RPMI7951 (cell line): ENCODE measurements at regions not wholly inside any gene's neighbourhood (a gene's known extent, or its start where the extent isn't known, plus 50 kb on each side); places are given as distances from the start of the nearest gene placed in this dataset.
"Not testable (repeated sequence)": the region's sequence is repeated elsewhere in the genome, so short reads cannot be mapped to it uniquely, and the experiment has no call there.

Experiments
- DNase-seq: peaks from one replicate; pipeline ENCODE4 v3.0.0-alpha.2; 2012; ENCODE audit warnings: low read depth

DNA sequence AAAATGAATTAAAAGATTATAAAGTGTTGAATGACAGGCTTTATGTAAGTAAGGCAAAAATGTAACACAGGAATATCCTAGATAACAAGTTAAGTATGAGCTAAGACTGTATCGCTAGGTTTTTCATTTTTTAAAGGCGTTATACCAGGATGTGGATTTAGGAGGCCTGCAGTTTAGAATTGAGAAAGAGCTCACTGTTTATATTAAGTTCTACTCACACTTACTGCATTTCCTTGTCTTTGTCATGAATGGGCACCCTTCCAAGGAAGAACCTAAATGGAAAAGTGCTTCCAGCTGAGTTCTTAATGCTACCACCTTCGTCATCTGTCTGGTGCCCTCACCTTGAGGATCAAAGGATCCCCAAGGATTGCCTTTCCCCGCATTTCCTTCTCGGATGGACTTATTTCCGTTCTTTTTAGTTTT, 148.7 kb downstream of the SOX4 start:
- DNase-seq: peak; percentile 79

DNA sequence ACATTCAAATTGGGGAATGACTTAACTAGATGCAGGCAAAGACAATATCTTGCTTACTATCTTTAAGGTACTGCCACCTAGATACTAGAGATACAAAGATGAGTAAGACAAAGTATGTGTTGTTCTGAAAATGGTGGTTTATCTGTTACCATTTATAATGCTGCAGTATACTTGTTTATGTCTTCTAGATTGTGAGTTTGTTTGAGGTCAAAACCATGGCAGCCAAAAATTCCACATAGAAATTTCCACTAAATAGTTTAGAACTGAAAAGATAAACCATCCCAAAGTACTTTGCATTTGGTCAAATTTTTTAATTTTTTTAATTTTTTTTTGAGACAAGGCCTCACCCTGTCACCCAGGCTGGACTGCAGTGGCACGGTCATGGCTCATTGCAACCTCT, 150.8 kb downstream of the SOX4 start:
- no peak for DNase-seq

DNA sequence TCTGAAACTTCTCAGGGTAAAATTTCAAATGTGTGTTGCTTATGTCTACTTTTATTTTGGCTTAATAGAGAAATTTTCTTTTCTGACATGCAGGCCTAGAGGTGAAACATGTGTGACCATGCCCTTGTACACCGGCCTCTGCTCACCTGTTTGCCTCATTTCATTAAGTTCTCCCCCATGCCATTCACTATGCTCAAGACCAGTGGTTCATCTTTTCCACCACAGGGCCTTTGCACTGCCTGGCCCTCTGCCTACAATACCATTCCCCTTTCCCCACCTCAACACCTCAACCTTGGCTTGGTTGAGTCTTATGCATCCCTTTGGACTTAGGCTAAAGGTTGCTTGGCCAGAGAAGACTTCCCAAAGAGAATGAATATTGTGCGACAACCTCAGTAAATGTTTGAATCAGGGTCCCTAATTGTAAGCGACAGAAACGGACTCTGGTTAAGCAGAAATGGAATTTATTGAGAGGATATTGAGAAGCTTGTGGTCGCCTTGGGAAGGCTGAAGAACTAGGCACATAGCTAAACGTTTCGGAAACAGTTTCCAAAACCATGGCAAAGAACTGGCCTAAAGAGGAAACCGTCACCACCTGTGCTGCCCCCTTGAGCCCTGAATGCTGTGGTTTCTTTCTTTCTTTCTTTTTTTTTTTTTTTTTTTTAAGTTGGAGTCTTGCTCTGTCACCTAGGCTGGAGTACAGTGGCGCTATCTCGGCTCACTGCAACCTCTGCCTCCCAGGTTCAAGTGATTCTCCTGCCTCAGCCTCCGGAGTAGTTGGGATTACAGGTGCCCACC, 152.2 kb downstream of the SOX4 start:
- DNase-seq: no peak

DNA sequence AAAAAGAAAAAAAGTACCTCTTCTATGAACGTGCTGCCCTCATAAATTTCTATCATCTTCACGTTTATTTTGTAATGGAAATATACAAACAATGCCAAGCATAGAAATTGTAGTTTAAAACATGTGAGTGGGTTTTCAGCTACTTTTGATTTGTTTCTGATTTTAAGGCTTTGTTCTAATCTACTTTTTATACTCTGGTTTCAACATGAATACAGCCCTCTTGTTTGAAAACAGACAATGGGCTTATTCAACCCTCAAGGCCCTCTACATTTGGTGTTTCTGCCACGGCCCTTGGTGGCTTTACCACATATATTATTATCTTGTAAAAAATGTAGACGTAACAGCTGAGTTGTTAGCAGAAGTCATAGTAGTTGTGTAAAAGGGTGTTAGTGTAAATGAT, 153.9 kb downstream of the SOX4 start:
- DNase-seq: no peak

DNA sequence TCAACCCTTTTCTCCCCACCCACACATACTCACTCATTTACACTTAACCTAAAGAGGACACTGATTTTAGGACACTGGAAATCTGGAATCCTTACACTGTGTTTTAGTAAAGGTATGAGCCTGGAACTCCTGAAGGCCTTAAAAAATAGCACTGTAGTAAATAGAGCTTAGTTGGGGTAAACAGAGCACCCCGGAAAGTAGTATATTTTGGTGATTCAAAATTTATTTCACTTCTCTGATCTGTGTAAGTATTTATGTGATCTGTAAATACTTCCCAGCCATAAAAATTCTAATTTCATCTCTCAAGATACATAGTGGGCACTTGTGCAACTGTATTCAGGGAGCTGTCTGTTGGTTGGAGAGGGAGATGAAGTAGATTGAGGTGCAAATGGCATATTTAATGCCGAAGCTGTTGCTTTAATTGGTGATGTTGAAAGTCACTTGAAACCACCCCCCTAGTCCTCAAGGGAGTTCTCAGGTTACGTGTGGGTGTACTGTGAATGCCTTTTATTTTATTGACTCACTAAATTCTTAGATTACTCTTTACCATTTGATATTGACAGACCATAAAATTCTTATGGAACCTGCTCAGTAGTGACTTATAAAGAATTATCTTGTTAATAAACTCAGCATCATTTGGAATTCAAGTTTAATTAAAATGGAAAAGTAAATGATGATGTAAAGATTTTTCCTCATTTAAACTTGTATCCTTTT, 154.9 kb downstream of the SOX4 start:
- DNase-seq: no peak

DNA sequence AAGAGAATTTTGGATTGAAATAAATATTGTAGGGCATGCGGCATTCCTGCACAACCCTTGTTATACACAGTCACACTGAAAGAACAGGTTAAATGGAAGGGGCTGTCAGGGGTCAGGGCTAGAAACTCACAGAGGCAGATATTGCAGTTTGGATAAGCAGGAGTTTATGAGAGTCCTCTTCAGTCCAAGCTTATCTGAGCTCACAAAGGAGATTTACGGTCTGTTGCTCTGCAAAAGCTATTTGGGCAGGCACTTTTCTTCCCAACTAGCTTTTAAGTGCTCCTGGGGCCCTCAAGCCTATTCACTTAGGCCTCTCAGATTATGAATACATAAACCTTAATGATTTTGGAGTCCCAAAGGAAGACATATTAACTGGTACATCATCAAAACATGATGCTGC, 156.2 kb downstream of the SOX4 start:
- no peak for DNase-seq

DNA sequence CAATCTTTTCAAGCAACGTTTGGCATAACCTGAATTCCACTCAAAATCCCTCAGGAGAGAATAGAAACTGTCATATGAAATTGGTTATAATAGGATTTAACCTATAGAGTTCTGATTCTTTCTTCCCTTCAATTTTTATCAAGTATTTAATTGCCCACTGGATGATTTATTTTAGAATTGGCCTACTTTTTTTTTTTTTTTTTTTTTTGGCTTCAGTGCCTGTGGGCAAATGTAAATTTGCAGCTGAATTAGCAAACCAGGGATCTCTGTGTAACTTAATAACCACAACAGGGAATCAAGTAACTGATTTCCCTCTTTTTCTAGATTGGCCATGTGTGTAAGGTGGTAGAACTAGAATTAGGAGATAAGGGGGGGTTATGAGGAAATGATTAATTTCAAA, 157.0 kb downstream of the SOX4 start:
- no peak for DNase-seq

DNA sequence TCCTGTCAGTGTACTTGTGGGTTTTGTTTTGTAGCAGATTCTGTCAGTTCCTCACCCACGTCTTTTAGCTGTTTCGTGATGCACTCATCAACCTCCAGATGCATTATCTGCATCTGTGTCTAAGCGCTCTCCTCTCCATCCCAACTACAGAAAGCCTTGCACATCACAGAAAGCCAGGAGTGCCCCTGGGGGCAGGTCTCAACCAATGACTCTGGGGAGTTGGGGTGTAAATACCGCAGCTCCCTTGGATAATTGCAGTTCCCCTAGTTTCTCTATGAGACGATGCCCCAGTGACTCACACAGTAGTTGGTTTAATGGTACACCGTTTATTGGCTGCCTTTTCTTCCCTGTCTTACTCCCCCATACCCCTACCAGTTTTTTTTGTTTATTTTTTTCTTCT, 158.1 kb downstream of the SOX4 start:
- peak; percentile 67 for DNase-seq

DNA sequence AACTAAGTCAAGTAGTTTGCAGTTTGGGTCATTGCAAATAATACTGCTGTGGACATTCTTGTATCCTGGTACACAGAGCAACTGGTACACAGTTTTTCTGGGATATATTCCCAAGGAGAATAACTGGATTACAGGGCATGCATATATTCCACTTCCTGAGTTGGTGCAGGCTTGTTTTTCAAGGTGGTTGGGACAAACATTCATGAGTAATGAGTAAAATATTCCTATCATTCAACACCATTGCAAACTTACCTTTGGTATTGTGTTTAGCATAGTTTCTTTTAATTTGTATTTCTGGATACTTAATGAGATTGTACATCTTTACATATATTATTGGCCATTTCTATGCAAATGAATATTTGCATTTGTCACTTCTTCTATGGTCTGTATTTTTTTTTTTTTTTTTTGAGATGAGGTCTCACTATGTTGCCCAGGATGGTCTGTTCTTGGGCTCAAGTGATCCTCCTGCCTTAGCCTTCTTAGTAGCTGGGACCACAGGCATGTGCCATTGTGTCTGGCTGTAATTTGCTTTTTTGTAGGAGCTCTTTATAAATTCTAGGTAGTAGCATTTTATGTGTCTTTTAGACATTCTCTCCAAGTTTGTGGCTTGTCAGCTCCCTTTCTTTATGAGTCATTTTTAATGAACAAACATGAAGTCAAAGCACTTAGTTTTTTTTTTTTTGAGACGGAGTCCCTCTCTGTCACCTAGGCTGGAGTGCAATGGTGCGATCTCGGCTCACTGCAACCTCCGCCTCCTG, 158.7 kb downstream of the SOX4 start:
- DNase-seq: peak; percentile 45

DNA sequence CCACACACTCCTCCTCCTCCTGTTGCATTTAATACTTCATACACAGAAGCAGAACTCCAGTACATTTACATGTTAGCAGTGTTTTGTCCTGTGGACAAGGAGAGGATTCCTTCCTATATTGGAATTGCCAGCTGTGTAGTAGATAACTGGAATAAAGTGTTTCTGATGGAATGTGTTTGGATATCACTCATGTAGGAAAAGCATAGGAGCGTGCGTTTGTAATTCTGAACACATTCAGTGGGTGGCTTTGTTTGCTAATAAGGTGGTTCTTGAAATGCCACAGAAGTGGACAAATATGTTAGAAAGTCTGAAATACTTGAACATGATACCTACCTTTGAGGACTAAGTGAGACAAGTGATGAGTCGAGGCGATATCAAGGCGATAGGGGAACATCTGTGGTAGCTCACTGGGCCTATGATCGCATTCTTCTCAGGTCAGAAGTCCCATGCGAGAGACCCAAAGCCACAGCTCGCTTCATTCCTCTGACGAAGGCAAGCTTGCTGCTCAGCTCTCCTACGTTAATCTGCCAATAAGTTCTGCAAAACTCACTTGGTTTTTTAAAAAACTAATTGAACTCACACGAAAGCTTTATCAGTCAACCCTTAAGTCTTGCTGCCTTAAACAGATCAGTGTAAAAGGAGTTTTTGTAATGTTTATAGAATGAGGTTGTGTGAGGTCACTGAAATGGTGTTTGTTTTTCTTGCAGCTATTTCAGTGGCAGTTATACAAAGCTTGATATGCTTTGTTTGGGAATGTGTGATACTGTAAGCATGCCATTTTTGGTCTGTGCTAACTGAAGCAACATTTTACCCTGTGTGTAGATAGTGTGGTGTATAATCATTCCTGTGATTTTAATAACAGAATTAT, 159.9 kb downstream of the SOX4 start:
- DNase-seq: no peak

DNA sequence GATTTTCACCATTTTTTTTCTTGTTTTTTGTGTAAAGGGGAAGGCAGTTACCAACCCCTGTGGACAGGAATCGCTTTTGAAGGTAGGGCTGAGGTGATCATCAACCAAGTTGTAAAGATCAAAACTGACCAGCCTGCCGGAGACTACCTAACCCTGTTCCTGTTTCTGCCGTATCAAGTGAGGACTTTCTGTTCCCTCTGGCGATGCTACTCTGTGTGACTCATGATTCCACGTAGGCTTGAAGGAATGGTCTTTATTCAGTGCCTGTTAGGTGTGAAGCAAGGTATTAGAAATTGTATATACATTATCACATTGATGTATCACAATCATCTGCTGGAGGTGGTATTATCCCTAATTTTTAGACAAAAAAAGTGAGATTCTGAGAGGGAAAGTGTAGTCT, 161.3 kb downstream of the SOX4 start:
- peak; percentile 61 for DNase-seq

DNA sequence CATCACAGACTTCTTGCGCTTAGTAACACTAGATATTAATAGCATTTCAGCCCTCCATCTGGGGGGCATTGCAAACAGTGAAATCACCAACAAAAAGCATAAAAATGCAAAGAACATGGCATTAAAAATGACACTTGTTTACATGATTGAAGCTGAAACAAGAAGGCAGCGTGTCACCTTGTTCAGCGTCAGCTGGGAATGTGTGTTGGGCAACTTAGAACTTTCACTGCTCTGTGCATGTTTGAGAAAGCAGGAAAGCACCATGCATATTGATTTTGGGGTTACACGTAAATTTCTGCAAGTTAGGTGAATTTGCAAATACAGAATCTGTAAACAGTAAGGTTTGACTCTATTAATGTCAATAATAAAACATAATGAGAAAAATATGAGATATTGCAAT, 162.9 kb downstream of the SOX4 start:
- DNase-seq: no peak

DNA sequence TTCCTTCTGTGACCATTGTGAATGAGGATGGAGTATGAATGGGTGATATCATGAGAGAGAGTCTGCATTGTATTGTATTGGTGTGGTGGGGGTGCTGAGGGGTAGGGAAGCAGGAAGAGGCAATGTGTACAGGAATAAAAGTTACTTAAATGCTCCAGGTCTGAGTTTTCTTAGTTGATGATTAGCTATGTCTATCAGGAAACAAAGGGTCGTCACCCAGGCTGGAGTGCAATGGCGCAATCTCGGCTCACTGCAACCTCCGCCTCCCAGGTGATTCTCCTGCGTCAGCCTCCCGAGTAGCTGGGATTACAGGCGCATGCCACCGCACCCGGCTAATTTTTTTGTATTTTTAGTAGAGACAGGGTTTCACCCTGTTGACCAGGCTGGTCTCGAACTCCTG, 163.8 kb downstream of the SOX4 start:
- DNase-seq: not testable (repeated sequence)

DNA sequence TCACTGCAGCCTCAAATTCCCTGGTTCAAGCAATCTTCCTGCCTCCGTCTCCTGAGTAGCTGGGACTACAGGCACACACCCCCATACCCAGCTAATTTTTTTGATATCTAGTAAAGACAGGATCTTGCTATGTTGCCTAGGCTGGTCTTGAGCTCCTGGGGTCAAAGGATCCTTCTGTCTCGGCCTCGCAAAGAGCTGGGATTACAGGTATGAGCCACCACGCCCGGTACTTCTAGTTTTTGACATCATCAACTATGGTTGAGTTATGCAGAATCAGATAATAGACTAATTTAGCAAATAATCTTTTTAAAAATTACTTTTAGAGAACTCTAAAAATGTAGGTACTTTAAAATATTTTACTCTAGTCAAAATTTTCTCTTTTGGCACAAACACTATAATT, 166.2 kb downstream of the SOX4 start:
- DNase-seq: no peak

DNA sequence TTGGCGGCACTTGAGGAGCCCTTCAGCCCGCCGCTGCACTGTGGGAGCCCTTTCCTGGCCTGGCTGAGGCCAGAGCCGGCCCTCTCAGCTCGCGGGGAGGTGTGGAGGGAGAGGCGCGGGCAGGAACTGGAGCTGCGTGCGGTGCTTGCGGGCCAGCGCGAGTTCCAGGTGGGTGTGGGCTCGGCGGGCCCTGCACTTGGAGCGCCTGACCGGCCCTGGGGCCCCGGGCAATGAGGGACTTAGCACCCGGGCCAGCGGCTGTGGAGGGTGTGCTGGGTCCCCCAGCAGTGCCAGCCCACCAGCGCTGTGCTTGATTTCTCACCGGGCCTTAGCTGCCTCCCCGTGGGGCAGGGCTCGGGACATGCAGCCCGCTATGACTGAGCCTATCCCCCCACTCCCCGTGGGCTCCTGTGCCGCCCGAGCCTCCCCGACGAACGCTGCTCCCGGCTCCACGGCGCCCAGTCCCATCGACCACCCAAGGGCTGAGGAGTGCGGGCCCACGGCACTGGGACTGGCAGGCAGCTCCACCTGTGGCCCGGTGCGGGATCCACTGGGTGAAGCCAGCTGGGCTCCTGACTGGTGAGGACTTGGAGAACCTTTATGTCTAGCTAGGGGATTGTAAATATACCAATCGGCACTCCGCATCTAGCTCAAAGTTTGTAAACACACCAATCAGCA, 167.6 kb downstream of the SOX4 start:
- DNase-seq: not testable (repeated sequence)

DNA sequence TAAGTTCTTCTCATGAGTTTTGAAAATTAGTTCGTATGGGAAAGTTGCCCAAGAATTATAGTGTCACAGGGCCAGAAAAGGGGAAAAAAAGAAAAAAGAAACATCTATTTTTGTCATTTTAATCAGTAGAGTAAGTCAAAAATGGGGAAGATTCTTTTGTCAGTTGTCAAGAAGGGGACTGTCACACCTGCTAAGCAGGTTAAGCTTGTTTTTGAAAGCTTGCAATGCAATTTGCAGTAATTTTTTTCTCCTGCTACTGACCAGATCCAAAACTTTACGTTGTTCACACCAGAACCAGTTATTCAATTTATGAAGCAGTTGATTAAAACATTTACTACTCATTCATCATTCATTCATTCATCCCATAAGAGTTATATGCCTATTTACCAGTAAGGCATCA, 171.4 kb downstream of the SOX4 start:
- DNase-seq: no peak

DNA sequence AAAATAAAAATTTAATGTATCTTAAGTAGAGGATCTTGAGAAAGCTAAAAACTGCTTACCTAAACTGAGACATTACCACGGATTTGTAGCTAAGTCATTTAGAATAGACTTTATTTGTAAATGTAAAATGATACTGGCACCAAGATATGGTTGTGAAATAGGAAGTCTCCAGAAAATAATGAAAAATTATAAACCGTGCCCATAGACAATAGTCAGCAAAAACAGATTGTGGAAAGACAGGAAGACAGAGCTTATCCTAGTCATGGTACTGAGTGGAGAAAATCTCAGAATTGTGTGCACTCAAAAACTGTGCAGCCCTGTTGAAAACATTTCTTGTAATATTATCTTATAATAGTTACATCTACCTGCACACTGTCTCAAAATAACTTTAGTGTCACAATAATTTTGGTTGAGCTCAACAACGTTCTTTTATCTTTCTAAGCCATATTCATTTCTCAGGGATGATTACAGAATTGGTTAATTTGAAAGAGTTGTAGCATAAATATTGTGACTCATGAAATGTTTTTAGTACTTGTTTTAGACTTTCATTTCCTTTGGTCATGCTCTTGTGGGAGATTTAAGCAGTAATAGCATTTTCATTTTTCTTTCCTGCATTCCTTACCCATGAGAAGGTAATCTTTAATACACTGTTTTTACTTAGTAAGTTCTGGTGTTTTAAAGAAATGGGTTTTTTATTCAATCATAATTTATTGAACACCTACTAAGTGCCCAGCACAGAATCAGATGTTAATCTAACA, 174.5 kb downstream of the SOX4 start:
- peak; percentile 15 for DNase-seq

DNA sequence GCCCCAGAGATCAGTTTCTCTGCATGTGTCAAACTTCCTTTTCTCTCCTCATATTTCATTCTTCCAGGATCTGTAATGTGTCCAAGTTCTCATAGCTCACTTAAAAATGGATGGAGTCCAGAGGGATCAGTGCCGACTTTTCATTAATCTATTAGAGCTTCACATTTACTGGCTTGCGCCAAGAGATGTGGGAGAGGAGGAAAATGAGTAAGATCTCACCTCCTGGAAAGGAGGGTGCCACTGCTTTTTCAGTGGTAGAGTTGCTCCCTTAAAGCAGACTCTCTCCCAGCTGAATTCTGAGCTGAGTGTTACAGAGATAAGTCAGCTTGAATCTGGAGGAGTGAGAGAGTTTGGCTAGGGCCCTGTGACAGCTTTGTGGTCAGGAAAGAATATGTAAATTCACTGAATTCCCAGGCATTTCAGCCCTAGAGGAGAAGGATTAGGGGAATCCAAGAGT, 175.9 kb downstream of the SOX4 start:
- DNase-seq: peak; percentile 81

DNA sequence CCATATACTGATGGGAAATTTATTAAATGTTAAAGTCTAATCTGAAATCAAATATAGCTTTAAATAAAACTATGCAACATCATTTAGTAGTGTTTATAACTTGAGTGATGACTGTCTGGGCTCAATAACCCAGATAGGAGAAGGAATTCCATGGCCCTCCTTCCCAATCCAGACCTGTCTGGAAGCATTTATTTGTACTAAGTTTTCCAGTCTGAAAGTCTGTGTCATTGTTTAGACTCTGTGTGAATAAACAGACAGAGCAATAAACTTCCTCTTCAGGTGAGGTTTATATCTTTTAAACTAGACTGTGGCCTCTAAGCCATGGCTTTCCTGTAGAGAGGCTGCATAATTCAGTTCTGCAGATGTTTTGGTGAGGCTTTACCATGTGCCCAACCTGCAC, 176.4 kb downstream of the SOX4 start:
- DNase-seq: no peak

DNA sequence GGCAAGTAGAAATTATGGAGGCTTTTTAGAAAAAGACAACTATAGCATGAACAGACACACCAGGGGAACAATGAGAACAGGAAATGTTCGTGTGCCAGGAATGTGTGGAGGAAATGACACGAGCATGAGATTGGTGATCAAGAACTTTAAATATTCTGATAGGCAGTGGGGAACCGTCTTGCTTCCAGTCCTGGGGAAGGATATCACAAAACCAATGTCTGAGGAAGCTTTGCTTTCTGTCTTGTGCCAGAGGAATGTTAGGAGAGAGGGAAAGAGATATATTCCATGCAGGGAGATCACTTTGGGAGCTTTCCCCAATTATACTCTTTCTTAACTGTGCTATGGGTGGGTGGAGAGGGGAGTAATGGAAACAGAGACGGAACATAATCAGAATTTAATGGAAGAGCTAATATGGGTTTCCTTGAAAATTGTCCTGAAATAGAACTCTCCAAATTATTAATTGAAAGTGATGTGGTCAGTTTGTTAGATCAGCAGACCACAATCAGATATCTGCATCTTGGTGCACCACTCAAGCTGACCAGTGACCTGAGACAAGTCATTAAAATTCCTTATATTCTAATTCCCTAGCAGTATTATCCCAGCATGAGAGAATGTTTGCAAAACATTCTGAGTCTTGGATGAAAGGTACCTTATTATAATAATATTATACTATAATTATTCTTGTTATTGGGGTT, 178.2 kb downstream of the SOX4 start:
- DNase-seq: no peak
